Cardiac muscle cell (in vitro differentiated cells and primary cell): ENCODE measurements at regions not wholly inside any gene's neighbourhood (a gene's known extent, or its start where the extent isn't known, plus 50 kb on each side); places are given as distances from the start of the nearest gene placed in this dataset.

Source experiments
- DNase-seq, 2 donors: peaks; one replicate each; pipeline versions ENCODE4 v3.0.0 to v3.0.0-alpha.2; 2010 to 2017; ENCODE audit warnings: low read depth in 1 of 2, low spot score in 1 of 2
- H3K27ac ChIP-seq: fragments of 200-600 bp; sonication (generic); 2 replicates; pipeline ENCODE4 v1.5.1; 2016
- H3K27me3 ChIP-seq: fragments of 200-600 bp; sonication (generic); 2 replicates; pipeline ENCODE4 v1.6.0; 2016; ENCODE audit warnings: control low read depth
- H3K36me3 ChIP-seq: fragments of 200-600 bp; sonication (generic); 2 replicates; pipeline ENCODE4 v1.5.1; 2016; ENCODE audit warnings: control low read depth
- H3K4me1 ChIP-seq: fragments of 200-600 bp; sonication (generic); 2 replicates; pipeline ENCODE4 v1.8.1; 2017; ENCODE audit warnings: low read depth, mild to moderate bottlenecking, mixed run types
- H3K4me3 ChIP-seq: fragments of 200-600 bp; sonication (generic); 2 replicates; pipeline ENCODE4 v1.5.1; 2016; ENCODE audit warnings: mild to moderate bottlenecking
- H3K9me3 ChIP-seq: fragments of 200-600 bp; sonication (generic); 2 replicates; pipeline ENCODE4 v1.5.1; 2017; ENCODE audit warnings: low read depth, mild to moderate bottlenecking, control low read depth
- TF ChIP-seq, protein P1 (sequence below): IDR thresholded peaks from 2 replicates; pipeline ENCODE4 v1.5.1; 2012; ENCODE audit warnings: low read depth, mild to moderate bottlenecking, low read length

DNA sequence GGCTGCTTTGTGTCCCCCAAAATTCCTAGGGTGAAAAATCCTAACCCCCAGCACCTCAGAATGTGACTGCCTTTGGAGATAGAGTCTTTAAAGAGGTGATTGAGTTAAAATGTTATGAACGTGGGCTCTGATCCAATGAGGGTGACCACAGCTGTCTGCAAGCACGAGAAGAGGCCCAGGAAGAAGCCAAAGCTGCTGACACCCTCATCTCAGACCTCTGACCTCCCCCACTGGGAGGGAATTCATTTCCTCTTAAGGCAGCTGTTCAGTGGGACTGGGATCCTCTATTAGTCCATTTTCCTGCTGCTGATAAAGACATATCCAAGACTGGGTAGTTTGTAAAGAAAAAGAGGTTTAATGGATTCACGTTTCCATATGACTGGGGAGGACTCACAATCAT, 544.4 kb downstream of the DCDC2C start:
- no peak overlapping the region for H3K27ac ChIP-seq
- H3K27me3 ChIP-seq, result no peaks in the 10 kb centered on the region
- no peaks in the 10 kb centered on the region for H3K9me3 ChIP-seq
- DNase-seq, result no peak
- TF ChIP-seq, protein P1, sequence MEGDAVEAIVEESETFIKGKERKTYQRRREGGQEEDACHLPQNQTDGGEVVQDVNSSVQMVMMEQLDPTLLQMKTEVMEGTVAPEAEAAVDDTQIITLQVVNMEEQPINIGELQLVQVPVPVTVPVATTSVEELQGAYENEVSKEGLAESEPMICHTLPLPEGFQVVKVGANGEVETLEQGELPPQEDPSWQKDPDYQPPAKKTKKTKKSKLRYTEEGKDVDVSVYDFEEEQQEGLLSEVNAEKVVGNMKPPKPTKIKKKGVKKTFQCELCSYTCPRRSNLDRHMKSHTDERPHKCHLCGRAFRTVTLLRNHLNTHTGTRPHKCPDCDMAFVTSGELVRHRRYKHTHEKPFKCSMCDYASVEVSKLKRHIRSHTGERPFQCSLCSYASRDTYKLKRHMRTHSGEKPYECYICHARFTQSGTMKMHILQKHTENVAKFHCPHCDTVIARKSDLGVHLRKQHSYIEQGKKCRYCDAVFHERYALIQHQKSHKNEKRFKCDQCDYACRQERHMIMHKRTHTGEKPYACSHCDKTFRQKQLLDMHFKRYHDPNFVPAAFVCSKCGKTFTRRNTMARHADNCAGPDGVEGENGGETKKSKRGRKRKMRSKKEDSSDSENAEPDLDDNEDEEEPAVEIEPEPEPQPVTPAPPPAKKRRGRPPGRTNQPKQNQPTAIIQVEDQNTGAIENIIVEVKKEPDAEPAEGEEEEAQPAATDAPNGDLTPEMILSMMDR, result no peak
- no peak overlapping the region for H3K4me3 ChIP-seq
- no peaks in the 10 kb centered on the region for H3K4me1 ChIP-seq
- H3K36me3 ChIP-seq, result no peaks in the 10 kb centered on the region

DNA sequence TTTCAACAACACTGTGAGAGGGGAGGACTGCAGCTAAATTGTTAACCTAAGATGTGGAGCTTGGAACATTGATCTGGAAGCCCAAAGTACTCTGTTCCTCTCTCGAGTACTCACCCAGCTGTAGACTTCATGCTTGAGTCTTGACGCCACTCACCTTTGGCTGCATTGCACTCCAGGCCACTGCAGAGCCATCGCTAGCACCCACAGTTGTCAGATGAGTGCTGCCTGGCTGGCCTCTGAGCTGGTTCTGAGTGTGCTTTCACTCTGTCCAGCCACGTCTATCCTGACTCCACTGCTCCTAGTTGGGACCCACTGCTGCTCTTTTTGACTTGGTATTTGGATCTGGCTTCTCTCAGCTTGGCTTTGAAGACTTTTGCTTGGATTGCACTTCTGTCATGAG, 552.1 kb downstream of the DCDC2C start:
- Histone ChIP-seq H3K36me3 (no peaks in the 10 kb centered on the region), H3K4me3 (no peak overlapping the region), H3K4me1 (no peaks in the 10 kb centered on the region), H3K9me3 (no peaks in the 10 kb centered on the region), H3K27ac (no peak overlapping the region), H3K27me3 (no peaks in the 10 kb centered on the region)
- TF ChIP-seq, protein P1, result no peak
- DNase-seq, result peak in 1 of 2 donors; percentile 6

DNA sequence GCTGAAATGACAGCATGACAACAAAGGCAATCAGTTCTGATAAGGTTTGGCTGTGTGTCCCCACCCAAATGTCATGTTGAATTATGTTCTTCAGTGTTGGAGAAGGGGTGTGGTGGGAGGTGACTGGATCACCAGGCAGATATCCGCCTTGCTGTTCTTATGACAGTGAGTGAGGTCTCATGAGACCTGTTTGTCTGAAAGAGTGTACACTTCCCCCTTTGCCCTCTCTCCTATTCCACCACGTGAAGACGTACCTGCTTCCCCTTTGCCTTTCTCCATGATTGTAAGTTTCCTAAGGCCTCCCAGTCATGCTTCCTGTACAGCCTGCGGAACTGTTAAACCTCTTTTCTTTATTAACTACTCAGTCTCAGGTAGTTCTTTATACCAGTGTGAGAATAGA, 553.0 kb downstream of the DCDC2C start:
- no peaks in the 10 kb centered on the region for H3K4me1 ChIP-seq
- no peaks in the 10 kb centered on the region for H3K36me3 ChIP-seq
- H3K27me3 ChIP-seq, result no peaks in the 10 kb centered on the region
- DNase-seq, result no peak
- H3K27ac ChIP-seq, result no peak overlapping the region
- H3K9me3 ChIP-seq, result no peaks in the 10 kb centered on the region
- no peak overlapping the region for H3K4me3 ChIP-seq
- TF ChIP-seq, protein P1, result no peak

DNA sequence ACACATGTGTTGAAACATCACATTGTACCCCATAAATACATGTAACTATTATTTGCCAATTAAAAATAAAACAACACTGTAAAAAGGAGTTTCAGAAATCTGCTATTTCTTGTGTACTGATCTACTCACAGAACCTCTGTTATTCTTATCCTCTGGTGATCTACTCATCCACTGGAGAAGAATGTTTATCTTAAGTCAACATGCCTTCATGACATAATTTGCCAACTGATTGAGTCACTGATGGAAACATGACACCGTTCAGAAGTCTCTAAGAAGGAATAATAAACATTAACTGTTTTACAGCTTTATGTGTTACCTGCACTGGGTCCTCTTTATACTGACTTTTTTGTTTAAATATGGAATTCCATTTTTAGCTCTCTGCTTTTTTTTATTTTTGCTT, 555.2 kb downstream of the DCDC2C start:
- Histone ChIP-seq H3K36me3 (no peaks in the 10 kb centered on the region), H3K4me1 (no peaks in the 10 kb centered on the region), H3K9me3 (no peaks in the 10 kb centered on the region), H3K27me3 (no peaks in the 10 kb centered on the region), H3K4me3 (no peak overlapping the region), H3K27ac (no peak overlapping the region)
- TF ChIP-seq, protein P1, result no peak
- no peak for DNase-seq

DNA sequence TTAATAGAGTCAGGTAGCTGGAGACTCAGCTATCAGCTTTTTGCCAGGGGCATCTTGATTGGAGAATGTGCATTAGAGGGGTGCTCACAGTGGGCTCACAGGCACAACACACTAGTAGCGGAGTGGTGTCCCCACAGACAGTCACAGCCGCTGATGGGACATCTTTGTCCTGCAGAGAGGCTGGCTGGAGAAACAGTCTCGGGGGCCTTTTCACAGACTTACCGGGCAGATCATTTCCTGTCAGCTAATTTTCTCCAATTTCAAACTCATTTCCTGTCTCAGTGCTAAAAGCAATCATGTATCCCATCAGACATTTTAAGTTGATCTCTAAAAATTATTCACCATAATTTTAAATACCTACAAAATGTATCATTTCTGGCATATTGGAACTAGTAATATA, 562.6 kb downstream of the DCDC2C start:
- Histone ChIP-seq H3K27me3 (no peaks in the 10 kb centered on the region), H3K4me3 (no peak overlapping the region), H3K36me3 (no peaks in the 10 kb centered on the region), H3K4me1 (no peaks in the 10 kb centered on the region), H3K27ac (no peak overlapping the region), H3K9me3 (no peaks in the 10 kb centered on the region)
- DNase-seq, result no peak
- TF ChIP-seq, protein P1, result no peak

- Histone ChIP-seq H3K27ac (no peak overlapping the region), H3K36me3 (no peaks in the 10 kb centered on the region), H3K4me3 (no peak overlapping the region), H3K9me3 (no peaks in the 10 kb centered on the region), H3K4me1 (no peaks in the 10 kb centered on the region), H3K27me3 (no peaks in the 10 kb centered on the region)
- TF ChIP-seq, protein P1, result no peak
- DNase-seq, result no peak
Measured at GRCh38 chr2:4269885-4270284, 566.5 kb downstream of the DCDC2C start.
